ENCODE measurements at regions not wholly inside any gene's neighbourhood (a gene's known extent, or its start where the extent isn't known, plus 50 kb on each side); places are given as distances from the start of the nearest gene placed in this dataset.
A peak's percentile ranks its signal among the peaks of the same experiment; 100 is the strongest.

- H3K9ac ChIP-seq (ENCODE audit: insufficient read depth, low read depth, low read length) = no peak overlapping the region
- no peaks in the 10 kb centered on the region for H3K36me3 ChIP-seq (replicated peaks in 1 of 2; ENCODE audit: control insufficient read depth in 1 of 2, insufficient read depth in 2 of 2, low read length in 2 of 2)
- H2AFZ ChIP-seq (ENCODE audit: low read length) = no peak overlapping the region
- H3K27me3 ChIP-seq (ENCODE audit: control insufficient read depth in 1 of 2, insufficient read depth in 2 of 2, low read length in 2 of 2) = peaks cover 0 to 21% of the 10 kb centered on the region in 2 experiments; a peak in 2 of 5 replicates
- in situ Hi-C loops (cut with HindIII; ENCODE audit: extremely low pct_ligation_motif_present, low pct_unique_long_range_greater_than_20kb) (loop anchor here (25.0 kb wide), 2 partner anchors 551 to 676 kb away; no protein-coding TSS in a partner anchor), intact Hi-C loops (cut with micrococcal nuclease; ENCODE audit: unreplicated experiment) (no loop called here)
- 30% methylated on average over 15 of the region's 15 CpGs for WGBS (ENCODE audit: low lambda C conversion rate)
- DNase-seq (ENCODE audit: low spot score) = no peak
- ChIA-PET POLR2A (no interaction called here), CTCF (ENCODE audit: low intra/inter-chr PET ratio, low total read pairs) (no interaction called here)
- ATAC-seq = no peak
- H3K79me2 ChIP-seq (ENCODE audit: insufficient read depth, low read length) = no peaks in the 10 kb centered on the region
- TF ChIP-seq CEBPB (IDR thresholded peaks at IDR 0.05; ENCODE audit: borderline replicate concordance, low read depth, low read length) (0 out of 2 replicates have a peak, but pooled peaks have one; percentile 14), NFE2L1 (CRISPR knock-in tag; IDR thresholded peaks at IDR 0.05; ENCODE audit: borderline replicate concordance) (no peak), CEBPG (CRISPR knock-in tag; IDR thresholded peaks at IDR 0.05) (peak; percentile 32; the same call in 1 of the 2 replicates), KLF13 (CRISPR knock-in tag; IDR thresholded peaks at IDR 0.05) (no peak), SSRP1 (CRISPR knock-in tag; IDR thresholded peaks at IDR 0.05) (no peak), ELF3 (CRISPR knock-in tag; IDR thresholded peaks at IDR 0.05) (no peak), ZNF124 (CRISPR knock-in tag; IDR thresholded peaks at IDR 0.05) (no peak), FOXK2 (IDR thresholded peaks at IDR 0.05) (no peak), HOXA5 (CRISPR knock-in tag; IDR thresholded peaks at IDR 0.05) (no peak), MEF2D (CRISPR knock-in tag; IDR thresholded peaks at IDR 0.05) (no peak)
- TF ChIP-seq, protein P1, sequence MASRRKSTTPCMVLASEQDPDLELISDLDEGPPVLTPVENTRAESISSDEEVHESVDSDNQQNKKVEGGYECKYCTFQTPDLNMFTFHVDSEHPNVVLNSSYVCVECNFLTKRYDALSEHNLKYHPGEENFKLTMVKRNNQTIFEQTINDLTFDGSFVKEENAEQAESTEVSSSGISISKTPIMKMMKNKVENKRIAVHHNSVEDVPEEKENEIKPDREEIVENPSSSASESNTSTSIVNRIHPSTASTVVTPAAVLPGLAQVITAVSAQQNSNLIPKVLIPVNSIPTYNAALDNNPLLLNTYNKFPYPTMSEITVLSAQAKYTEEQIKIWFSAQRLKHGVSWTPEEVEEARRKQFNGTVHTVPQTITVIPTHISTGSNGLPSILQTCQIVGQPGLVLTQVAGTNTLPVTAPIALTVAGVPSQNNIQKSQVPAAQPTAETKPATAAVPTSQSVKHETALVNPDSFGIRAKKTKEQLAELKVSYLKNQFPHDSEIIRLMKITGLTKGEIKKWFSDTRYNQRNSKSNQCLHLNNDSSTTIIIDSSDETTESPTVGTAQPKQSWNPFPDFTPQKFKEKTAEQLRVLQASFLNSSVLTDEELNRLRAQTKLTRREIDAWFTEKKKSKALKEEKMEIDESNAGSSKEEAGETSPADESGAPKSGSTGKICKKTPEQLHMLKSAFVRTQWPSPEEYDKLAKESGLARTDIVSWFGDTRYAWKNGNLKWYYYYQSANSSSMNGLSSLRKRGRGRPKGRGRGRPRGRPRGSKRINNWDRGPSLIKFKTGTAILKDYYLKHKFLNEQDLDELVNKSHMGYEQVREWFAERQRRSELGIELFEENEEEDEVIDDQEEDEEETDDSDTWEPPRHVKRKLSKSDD (CRISPR knock-in tag; IDR thresholded peaks at IDR 0.05; ENCODE audit: low read depth) = no peak
- TF ChIP-seq, protein P2, sequence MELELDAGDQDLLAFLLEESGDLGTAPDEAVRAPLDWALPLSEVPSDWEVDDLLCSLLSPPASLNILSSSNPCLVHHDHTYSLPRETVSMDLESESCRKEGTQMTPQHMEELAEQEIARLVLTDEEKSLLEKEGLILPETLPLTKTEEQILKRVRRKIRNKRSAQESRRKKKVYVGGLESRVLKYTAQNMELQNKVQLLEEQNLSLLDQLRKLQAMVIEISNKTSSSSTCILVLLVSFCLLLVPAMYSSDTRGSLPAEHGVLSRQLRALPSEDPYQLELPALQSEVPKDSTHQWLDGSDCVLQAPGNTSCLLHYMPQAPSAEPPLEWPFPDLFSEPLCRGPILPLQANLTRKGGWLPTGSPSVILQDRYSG (CRISPR knock-in tag; IDR thresholded peaks at IDR 0.05) = no peak
- H3K27ac ChIP-seq (ENCODE audit: extremely low read length, insufficient read depth, low read length) = no peak overlapping the region
- H4K20me1 ChIP-seq (ENCODE audit: insufficient read depth, low read length) = no peaks in the 10 kb centered on the region
- BruUV-seq (replicated peaks) = no TSS peak
- H3K9me3 ChIP-seq (ENCODE audit: low read length) = no peaks in the 10 kb centered on the region
- H3K4me1 ChIP-seq (ENCODE audit: insufficient read depth, low read length) = peaks cover 7% of the 10 kb centered on the region
- H3K4me3 ChIP-seq (replicated peaks in 1 of 3; ENCODE audit: insufficient read depth in 1 of 3, low read depth in 2 of 3, low read length in 3 of 3) = no peak overlapping the region
- H3K4me2 ChIP-seq (ENCODE audit: low read depth, low read length) = no peak overlapping the region
- FAIRE-seq = no peak
These were observed 155.3 kb upstream of the SYN3 start for GRCh38 chr22:33213383-33214075.

Measured in HepG2 (cell line).